WTC11 (cell line): ENCODE measurements at regions not wholly inside any gene's neighbourhood (a gene's known extent, or its start where the extent isn't known, plus 50 kb on each side); places are given as distances from the start of the nearest gene placed in this dataset.

Experiments
- CBFB ChIP-seq: sonication (generic); formaldehyde crosslinking; IDR thresholded peaks from 2 replicates; pipeline ENCODE4 v1.8.1; 2022; ENCODE audit warnings: mild to moderate bottlenecking, low read depth, missing genetic modification reagents
- CREM ChIP-seq: sonication (generic); formaldehyde crosslinking; IDR thresholded peaks from 2 replicates; pipeline ENCODE4 v1.8.1; 2022; ENCODE audit warnings: mild to moderate bottlenecking, missing genetic modification reagents, moderate library complexity
- ELF4 ChIP-seq: sonication (generic); formaldehyde crosslinking; IDR thresholded peaks from 2 replicates; pipeline ENCODE4 v1.8.1; 2022; ENCODE audit warnings: low read depth, mild to moderate bottlenecking, moderate library complexity, missing genetic modification reagents
- KAT7 ChIP-seq: sonication (generic); formaldehyde crosslinking; IDR thresholded peaks from 2 replicates; pipeline ENCODE4 v1.8.1; 2023; ENCODE audit warnings: missing genetic modification reagents, mild to moderate bottlenecking, borderline replicate concordance
- MYBL2 ChIP-seq: sonication (generic); formaldehyde crosslinking; IDR thresholded peaks from 2 replicates; pipeline ENCODE4 v1.8.1; 2023; ENCODE audit warnings: mild to moderate bottlenecking, moderate library complexity, missing genetic modification reagents
- RELA ChIP-seq: sonication (generic); formaldehyde crosslinking; IDR thresholded peaks from 2 replicates; pipeline ENCODE4 v1.8.1; 2022; ENCODE audit warnings: missing genetic modification reagents, mild to moderate bottlenecking, borderline replicate concordance
- RORB ChIP-seq: fragments of 250-450 bp; sonication (Bioruptor Pico); IDR thresholded peaks from 2 replicates; pipeline ENCODE4 v1.9.0; 2021; ENCODE audit warnings: mild to moderate bottlenecking
- SP1 ChIP-seq: sonication (generic); formaldehyde crosslinking; conservative IDR thresholded peaks from 2 replicates; pipeline ENCODE4 v1.8.1; 2022; ENCODE audit warnings: missing genetic modification reagents
- ZNF138 ChIP-seq: sonication (generic); formaldehyde crosslinking; conservative IDR thresholded peaks from 2 replicates; pipeline ENCODE4 v1.8.1; 2022; ENCODE audit warnings: mild to moderate bottlenecking, moderate library complexity, missing genetic modification reagents
- ZNF219 ChIP-seq: sonication (generic); formaldehyde crosslinking; IDR thresholded peaks from 2 replicates; pipeline ENCODE4 v1.8.0; 2023; ENCODE audit warnings: missing genetic modification reagents, mild to moderate bottlenecking, borderline replicate concordance
- TF ChIP-seq, protein P1 (sequence below): fragments of 200-600 bp; IDR thresholded peaks from 2 replicates; pipeline ENCODE4 v1.8.0; 2022; ENCODE audit warnings: antibody characterized with exemption
- TF ChIP-seq, protein P2 (sequence below): sonication (generic); formaldehyde crosslinking; IDR thresholded peaks from 2 replicates; pipeline ENCODE4 v1.8.0; 2022; ENCODE audit warnings: mild to moderate bottlenecking, missing genetic modification reagents
- TF ChIP-seq, protein P3 (sequence below): sonication (generic); formaldehyde crosslinking; conservative IDR thresholded peaks from 2 replicates; pipeline ENCODE4 v1.8.1; 2023; ENCODE audit warnings: mild to moderate bottlenecking, low read depth, missing genetic modification reagents, moderate library complexity
- TF ChIP-seq, protein P4 (sequence below): sonication (generic); formaldehyde crosslinking; IDR thresholded peaks from 2 replicates; pipeline ENCODE4 v1.8.1; 2023; ENCODE audit warnings: mild to moderate bottlenecking, missing genetic modification reagents

DNA sequence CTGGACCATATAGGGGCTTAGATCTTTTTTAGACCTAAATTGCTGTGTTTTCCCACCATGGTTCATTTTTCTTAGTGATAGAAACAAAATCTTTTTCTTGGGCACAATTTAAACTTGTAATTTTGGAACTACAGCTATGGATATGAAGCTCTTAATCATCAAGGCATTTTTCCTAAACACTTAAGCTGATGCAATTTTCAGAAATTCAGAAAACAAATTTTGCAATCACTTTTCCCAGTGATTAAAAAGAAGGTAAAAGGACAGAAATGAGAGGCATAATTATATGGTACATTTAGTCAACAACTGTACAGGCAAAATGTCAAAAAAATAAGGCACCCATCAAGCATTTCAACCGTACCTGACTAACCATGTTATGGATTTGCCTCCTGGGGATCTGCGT, 665.4 kb downstream of the XIRP2 start:
- TF ChIP-seq KAT7 (CRISPR knock-in tag) (no peak), ZNF219 (CRISPR knock-in tag) (no peak), MYBL2 (CRISPR knock-in tag) (no peak), RELA (CRISPR knock-in tag) (no peak), CBFB (CRISPR knock-in tag) (no peak), SP1 (CRISPR knock-in tag) (no peak), CREM (CRISPR knock-in tag) (no peak), RORB (CRISPR knock-in tag) (no peak), ZNF138 (CRISPR knock-in tag) (no peak), ELF4 (CRISPR knock-in tag) (no peak)
- TF ChIP-seq, protein P1, sequence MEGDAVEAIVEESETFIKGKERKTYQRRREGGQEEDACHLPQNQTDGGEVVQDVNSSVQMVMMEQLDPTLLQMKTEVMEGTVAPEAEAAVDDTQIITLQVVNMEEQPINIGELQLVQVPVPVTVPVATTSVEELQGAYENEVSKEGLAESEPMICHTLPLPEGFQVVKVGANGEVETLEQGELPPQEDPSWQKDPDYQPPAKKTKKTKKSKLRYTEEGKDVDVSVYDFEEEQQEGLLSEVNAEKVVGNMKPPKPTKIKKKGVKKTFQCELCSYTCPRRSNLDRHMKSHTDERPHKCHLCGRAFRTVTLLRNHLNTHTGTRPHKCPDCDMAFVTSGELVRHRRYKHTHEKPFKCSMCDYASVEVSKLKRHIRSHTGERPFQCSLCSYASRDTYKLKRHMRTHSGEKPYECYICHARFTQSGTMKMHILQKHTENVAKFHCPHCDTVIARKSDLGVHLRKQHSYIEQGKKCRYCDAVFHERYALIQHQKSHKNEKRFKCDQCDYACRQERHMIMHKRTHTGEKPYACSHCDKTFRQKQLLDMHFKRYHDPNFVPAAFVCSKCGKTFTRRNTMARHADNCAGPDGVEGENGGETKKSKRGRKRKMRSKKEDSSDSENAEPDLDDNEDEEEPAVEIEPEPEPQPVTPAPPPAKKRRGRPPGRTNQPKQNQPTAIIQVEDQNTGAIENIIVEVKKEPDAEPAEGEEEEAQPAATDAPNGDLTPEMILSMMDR: no peak
- TF ChIP-seq, protein P2, sequence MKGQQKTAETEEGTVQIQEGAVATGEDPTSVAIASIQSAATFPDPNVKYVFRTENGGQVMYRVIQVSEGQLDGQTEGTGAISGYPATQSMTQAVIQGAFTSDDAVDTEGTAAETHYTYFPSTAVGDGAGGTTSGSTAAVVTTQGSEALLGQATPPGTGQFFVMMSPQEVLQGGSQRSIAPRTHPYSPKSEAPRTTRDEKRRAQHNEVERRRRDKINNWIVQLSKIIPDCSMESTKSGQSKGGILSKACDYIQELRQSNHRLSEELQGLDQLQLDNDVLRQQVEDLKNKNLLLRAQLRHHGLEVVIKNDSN: no peak
- TF ChIP-seq, protein P3, sequence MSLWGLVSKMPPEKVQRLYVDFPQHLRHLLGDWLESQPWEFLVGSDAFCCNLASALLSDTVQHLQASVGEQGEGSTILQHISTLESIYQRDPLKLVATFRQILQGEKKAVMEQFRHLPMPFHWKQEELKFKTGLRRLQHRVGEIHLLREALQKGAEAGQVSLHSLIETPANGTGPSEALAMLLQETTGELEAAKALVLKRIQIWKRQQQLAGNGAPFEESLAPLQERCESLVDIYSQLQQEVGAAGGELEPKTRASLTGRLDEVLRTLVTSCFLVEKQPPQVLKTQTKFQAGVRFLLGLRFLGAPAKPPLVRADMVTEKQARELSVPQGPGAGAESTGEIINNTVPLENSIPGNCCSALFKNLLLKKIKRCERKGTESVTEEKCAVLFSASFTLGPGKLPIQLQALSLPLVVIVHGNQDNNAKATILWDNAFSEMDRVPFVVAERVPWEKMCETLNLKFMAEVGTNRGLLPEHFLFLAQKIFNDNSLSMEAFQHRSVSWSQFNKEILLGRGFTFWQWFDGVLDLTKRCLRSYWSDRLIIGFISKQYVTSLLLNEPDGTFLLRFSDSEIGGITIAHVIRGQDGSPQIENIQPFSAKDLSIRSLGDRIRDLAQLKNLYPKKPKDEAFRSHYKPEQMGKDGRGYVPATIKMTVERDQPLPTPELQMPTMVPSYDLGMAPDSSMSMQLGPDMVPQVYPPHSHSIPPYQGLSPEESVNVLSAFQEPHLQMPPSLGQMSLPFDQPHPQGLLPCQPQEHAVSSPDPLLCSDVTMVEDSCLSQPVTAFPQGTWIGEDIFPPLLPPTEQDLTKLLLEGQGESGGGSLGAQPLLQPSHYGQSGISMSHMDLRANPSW (CRISPR knock-in tag): no peak
- TF ChIP-seq, protein P4, sequence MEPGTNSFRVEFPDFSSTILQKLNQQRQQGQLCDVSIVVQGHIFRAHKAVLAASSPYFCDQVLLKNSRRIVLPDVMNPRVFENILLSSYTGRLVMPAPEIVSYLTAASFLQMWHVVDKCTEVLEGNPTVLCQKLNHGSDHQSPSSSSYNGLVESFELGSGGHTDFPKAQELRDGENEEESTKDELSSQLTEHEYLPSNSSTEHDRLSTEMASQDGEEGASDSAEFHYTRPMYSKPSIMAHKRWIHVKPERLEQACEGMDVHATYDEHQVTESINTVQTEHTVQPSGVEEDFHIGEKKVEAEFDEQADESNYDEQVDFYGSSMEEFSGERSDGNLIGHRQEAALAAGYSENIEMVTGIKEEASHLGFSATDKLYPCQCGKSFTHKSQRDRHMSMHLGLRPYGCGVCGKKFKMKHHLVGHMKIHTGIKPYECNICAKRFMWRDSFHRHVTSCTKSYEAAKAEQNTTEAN (CRISPR knock-in tag): no peak
